DOHH2 (cell line): ENCODE measurements at regions not wholly inside any gene's neighbourhood (a gene's known extent, or its start where the extent isn't known, plus 50 kb on each side); places are given as distances from the start of the nearest gene placed in this dataset.

ENCODE experiments used
- H3F3A ChIP-seq: fragments of 200-600 bp; sonication (generic), shearing (Covaris generic); 2 replicates; pipeline ENCODE4 v1.6.0; 2016; ENCODE audit warnings: antibody characterized with exemption, mild to moderate bottlenecking; ENCODE audit not compliant: control insufficient read depth, insufficient read depth
- H3K27ac ChIP-seq: fragments of 200-600 bp; sonication (generic); 2 replicates; pipeline ENCODE4 v1.5.1; 2014; ENCODE audit warnings: low read depth, mild to moderate bottlenecking, low read length, moderate library complexity
- H3K27me3 ChIP-seq: fragments of 200-600 bp; sonication (generic); 2 replicates; pipeline ENCODE4 v1.6.1; 2014; ENCODE audit warnings: mild to moderate bottlenecking, low read length, mixed read lengths; ENCODE audit not compliant: control insufficient read depth
- H3K36me3 ChIP-seq: fragments of 200-600 bp; sonication (generic); 2 replicates; pipeline ENCODE4 v1.6.1; 2014; ENCODE audit warnings: mild to moderate bottlenecking, low read length, moderate library complexity, mixed read lengths; ENCODE audit not compliant: control insufficient read depth
- H3K4me1 ChIP-seq: fragments of 200-600 bp; sonication (generic); 2 replicates; pipeline ENCODE4 v1.6.1; 2014; ENCODE audit warnings: mild to moderate bottlenecking, low read length, mixed read lengths; ENCODE audit not compliant: control insufficient read depth
- H3K4me2 ChIP-seq: fragments of 200-600 bp; sonication (generic); 2 replicates; pipeline ENCODE4 v1.6.0; 2014; ENCODE audit warnings: mild to moderate bottlenecking, low read length, moderate library complexity
- H3K4me3 ChIP-seq: fragments of 200-600 bp; sonication (generic); 2 replicates; pipeline ENCODE4 v1.5.1; 2014; ENCODE audit warnings: mild to moderate bottlenecking, low read length, mixed read lengths
- H3K79me2 ChIP-seq: fragments of 200-600 bp; sonication (generic); 2 replicates; pipeline ENCODE4 v1.6.1; 2014; ENCODE audit warnings: mild to moderate bottlenecking, low read length, mixed read lengths; ENCODE audit not compliant: control insufficient read depth
- H3K9me2 ChIP-seq: fragments of 200-600 bp; sonication (generic); replicated peaks from 2 replicates; pipeline ENCODE4 v1.6.1; 2014; ENCODE audit warnings: mild to moderate bottlenecking, low read length, mixed read lengths; ENCODE audit not compliant: control insufficient read depth
- H3K9me3 ChIP-seq: fragments of 200-600 bp; sonication (generic); 2 replicates; pipeline ENCODE4 v1.6.1; 2014; ENCODE audit warnings: antibody characterized with exemption, low read length, mixed read lengths; ENCODE audit not compliant: control insufficient read depth, insufficient read depth
- H4K20me1 ChIP-seq: fragments of 200-600 bp; sonication (generic); 2 replicates; pipeline ENCODE4 v1.6.0; 2014; ENCODE audit warnings: low read depth, mild to moderate bottlenecking, antibody characterized with exemption, low read length, moderate library complexity; ENCODE audit not compliant: control insufficient read depth, insufficient read depth
- CTCF ChIP-seq: fragments of 200-600 bp; sonication (generic); IDR thresholded peaks from one replicate; pipeline ENCODE4 v1.5.1; 2014; ENCODE audit warnings: antibody characterized with exemption, mild to moderate bottlenecking, low read depth, low read length; ENCODE audit not compliant: poor library complexity, severe bottlenecking
- EZH2phosphoT487 ChIP-seq: fragments of 200-600 bp; sonication (generic); IDR thresholded peaks from 2 replicates; pipeline ENCODE4 v1.6.1; 2017; ENCODE audit warnings: borderline replicate concordance, mild to moderate bottlenecking, antibody characterized with exemption, low read length, moderate library complexity, mixed read lengths

GRCh38 chr4:29551821-29552220 lies 1168.3 kb upstream of the PCDH7 start:
- Histone ChIP-seq H3K4me1 (no peaks in the 10 kb centered on the region), H3K9me3 (no peaks in the 10 kb centered on the region), H3K4me3 (no peak overlapping the region), H3K27me3 (no peaks in the 10 kb centered on the region), H3F3A (no peaks in the 10 kb centered on the region), H3K36me3 (no peaks in the 10 kb centered on the region), H3K4me2 (no peak overlapping the region), H3K9me2 (no peaks in the 10 kb centered on the region), H3K27ac (no peak overlapping the region), H3K79me2 (no peaks in the 10 kb centered on the region), H4K20me1 (no peaks in the 10 kb centered on the region)
- TF ChIP-seq EZH2phosphoT487 (no peak), CTCF (no peak)

- H3K4me3 ChIP-seq: no peak overlapping the region
- H3K79me2 ChIP-seq: no peaks in the 10 kb centered on the region
- no peak overlapping the region for H3K4me2 ChIP-seq
- H3K9me2 ChIP-seq: no peaks in the 10 kb centered on the region
- H3K27me3 ChIP-seq: no peaks in the 10 kb centered on the region
- no peak overlapping the region for H3K27ac ChIP-seq
- no peaks in the 10 kb centered on the region for H4K20me1 ChIP-seq
- H3K4me1 ChIP-seq: no peaks in the 10 kb centered on the region
- no peaks in the 10 kb centered on the region for H3K9me3 ChIP-seq
- no peaks in the 10 kb centered on the region for H3K36me3 ChIP-seq
- no peak for TF ChIP-seq EZH2phosphoT487
- no peak for TF ChIP-seq CTCF
- no peaks in the 10 kb centered on the region for H3F3A ChIP-seq
Observed at GRCh38 chr4:29553846-29554245, 1166.3 kb upstream of the PCDH7 start.

GRCh38 chr4:29558789-29559188 lies 1161.4 kb upstream of the PCDH7 start:
- no peaks in the 10 kb centered on the region for H3F3A ChIP-seq
- H3K9me2 ChIP-seq: no peaks in the 10 kb centered on the region
- no peaks in the 10 kb centered on the region for H3K9me3 ChIP-seq
- H4K20me1 ChIP-seq: no peaks in the 10 kb centered on the region
- H3K4me2 ChIP-seq: no peak overlapping the region
- H3K4me1 ChIP-seq: no peaks in the 10 kb centered on the region
- TF ChIP-seq EZH2phosphoT487 (no peak), CTCF (no peak)
- no peaks in the 10 kb centered on the region for H3K79me2 ChIP-seq
- no peaks in the 10 kb centered on the region for H3K36me3 ChIP-seq
- no peak overlapping the region for H3K27ac ChIP-seq
- H3K4me3 ChIP-seq: no peak overlapping the region
- H3K27me3 ChIP-seq: no peaks in the 10 kb centered on the region

GRCh38 chr4:29559286-29559685 lies 1160.9 kb upstream of the PCDH7 start:
- H3K9me3 ChIP-seq: no peaks in the 10 kb centered on the region
- H3K27ac ChIP-seq: no peak overlapping the region
- H3K79me2 ChIP-seq: no peaks in the 10 kb centered on the region
- H3K36me3 ChIP-seq: no peaks in the 10 kb centered on the region
- no peak for TF ChIP-seq EZH2phosphoT487
- no peak for TF ChIP-seq CTCF
- no peaks in the 10 kb centered on the region for H3K4me1 ChIP-seq
- H3K9me2 ChIP-seq: no peaks in the 10 kb centered on the region
- no peaks in the 10 kb centered on the region for H3F3A ChIP-seq
- H3K27me3 ChIP-seq: no peaks in the 10 kb centered on the region
- no peaks in the 10 kb centered on the region for H4K20me1 ChIP-seq
- H3K4me2 ChIP-seq: no peak overlapping the region
- no peak overlapping the region for H3K4me3 ChIP-seq
